ENCODE measurements at regions not wholly inside any gene's neighbourhood (a gene's known extent, or its start where the extent isn't known, plus 50 kb on each side); places are given as distances from the start of the nearest gene placed in this dataset.

GRCh38 chr12:90576707-90577106 lies 378.3 kb downstream of the CCER1 start:
- TF ChIP-seq CTCF (IDR thresholded peaks at IDR 0.05) (no peak), POLR2A (IDR thresholded peaks at IDR 0.05) (no peak)

Measured in heart left ventricle (tissue), 13 donors.